Spleen (tissue), 7 donors: ENCODE measurements at regions not wholly inside any gene's neighbourhood (a gene's known extent, or its start where the extent isn't known, plus 50 kb on each side); places are given as distances from the start of the nearest gene placed in this dataset.

ENCODE experiments used
- POLR2AphosphoS5 ChIP-seq, 3 donors: sonication (generic); formaldehyde crosslinking; IDR thresholded peaks; one replicate each; pipeline ENCODE4 v1.5.1; 2017; ENCODE audit warnings: antibody characterized with exemption in 3 of 3
- TF ChIP-seq, protein P1 (sequence below), 11 experiments: fragments of 200-600 bp in 7 of 11; fragments of 450-650 bp in 4 of 11; sonication (generic) in 4 of 11; IDR thresholded peaks in 8 of 11; conservative IDR thresholded peaks in 3 of 11; 1 replicate in 7 of 11; 2 replicates in 4 of 11; pipeline versions ENCODE4 v1.4.0 to v1.8.0; 2016 to 2021; ENCODE audit warnings: antibody characterized with exemption in 11 of 11, inconsistent platforms in 4 of 11, mild to moderate bottlenecking in 1 of 11
- donor health status: DM: no; HTN: no; CAD: no; lungs with moderate emphysema.
- donor health status: DM: no; HTN: no; CAD: no.
- donor health status: DM: no; HTN: no; CAD: no.

DNA sequence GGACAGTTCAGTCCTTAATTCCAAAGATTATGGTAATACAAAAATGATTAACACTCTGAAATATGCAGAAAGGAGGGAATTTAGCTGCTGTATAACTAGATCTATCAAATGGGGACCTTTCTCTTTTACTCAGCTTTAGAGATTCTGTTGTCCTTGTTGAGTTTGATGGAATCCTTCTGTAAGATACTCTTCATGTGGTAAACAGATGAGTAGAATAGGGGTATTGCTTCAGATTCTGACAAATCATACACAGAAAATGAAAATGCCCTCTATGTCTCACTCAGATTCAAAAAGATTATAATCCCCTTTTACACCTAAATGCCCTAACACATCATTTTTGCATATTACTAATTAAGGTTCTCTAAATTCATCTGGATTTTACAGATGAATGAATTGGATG, 50.7 kb downstream of the ARHGAP35 start:
- TF ChIP-seq POLR2AphosphoS5 (IDR thresholded peaks at IDR 0.05): no peak
- TF ChIP-seq, protein P1, sequence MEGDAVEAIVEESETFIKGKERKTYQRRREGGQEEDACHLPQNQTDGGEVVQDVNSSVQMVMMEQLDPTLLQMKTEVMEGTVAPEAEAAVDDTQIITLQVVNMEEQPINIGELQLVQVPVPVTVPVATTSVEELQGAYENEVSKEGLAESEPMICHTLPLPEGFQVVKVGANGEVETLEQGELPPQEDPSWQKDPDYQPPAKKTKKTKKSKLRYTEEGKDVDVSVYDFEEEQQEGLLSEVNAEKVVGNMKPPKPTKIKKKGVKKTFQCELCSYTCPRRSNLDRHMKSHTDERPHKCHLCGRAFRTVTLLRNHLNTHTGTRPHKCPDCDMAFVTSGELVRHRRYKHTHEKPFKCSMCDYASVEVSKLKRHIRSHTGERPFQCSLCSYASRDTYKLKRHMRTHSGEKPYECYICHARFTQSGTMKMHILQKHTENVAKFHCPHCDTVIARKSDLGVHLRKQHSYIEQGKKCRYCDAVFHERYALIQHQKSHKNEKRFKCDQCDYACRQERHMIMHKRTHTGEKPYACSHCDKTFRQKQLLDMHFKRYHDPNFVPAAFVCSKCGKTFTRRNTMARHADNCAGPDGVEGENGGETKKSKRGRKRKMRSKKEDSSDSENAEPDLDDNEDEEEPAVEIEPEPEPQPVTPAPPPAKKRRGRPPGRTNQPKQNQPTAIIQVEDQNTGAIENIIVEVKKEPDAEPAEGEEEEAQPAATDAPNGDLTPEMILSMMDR (IDR thresholded peaks at IDR 0.05 in 8 of 11, conservative IDR thresholded peaks at IDR 0.05 in 3 of 11): no peak
